RPMI7951 (cell line): ENCODE measurements at regions not wholly inside any gene's neighbourhood (a gene's known extent, or its start where the extent isn't known, plus 50 kb on each side); places are given as distances from the start of the nearest gene placed in this dataset.

Source experiments
- DNase-seq: peaks from one replicate; pipeline ENCODE4 v3.0.0-alpha.2; 2012; ENCODE audit warnings: low read depth

GRCh38 chr7:84412161-84412969 lies 217.8 kb upstream of the SEMA3A start:
- DNase-seq, result peak; percentile 86

GRCh38 chr7:84399661-84400060 lies 205.1 kb upstream of the SEMA3A start:
- no peak for DNase-seq

GRCh38 chr7:84394219-84394618 lies 199.6 kb upstream of the SEMA3A start:
- DNase-seq, result no peak

- DNase-seq, result no peak
These were observed 199.2 kb upstream of the SEMA3A start for GRCh38 chr7:84393786-84394185.

GRCh38 chr7:84390845-84391244 lies 196.3 kb upstream of the SEMA3A start:
- DNase-seq, result no peak

- DNase-seq, result no peak
These were observed 194.7 kb upstream of the SEMA3A start for GRCh38 chr7:84389242-84389641.

GRCh38 chr7:84387595-84387994 lies 193.0 kb upstream of the SEMA3A start:
- DNase-seq, result no peak

GRCh38 chr7:84384417-84384816 lies 189.8 kb upstream of the SEMA3A start:
- peak; percentile 17 for DNase-seq

- no peak for DNase-seq
These were observed 184.9 kb upstream of the SEMA3A start for GRCh38 chr7:84379446-84379845.

- peak; percentile 9 for DNase-seq
These were observed 178.1 kb upstream of the SEMA3A start for GRCh38 chr7:84372712-84373111.

- peak; percentile 89 for DNase-seq
These were observed 177.6 kb upstream of the SEMA3A start for GRCh38 chr7:84372155-84372621.

GRCh38 chr7:84370114-84370513 lies 175.5 kb upstream of the SEMA3A start:
- DNase-seq, result no peak

- no peak for DNase-seq
These were observed 173.5 kb upstream of the SEMA3A start for GRCh38 chr7:84368122-84368521.

- peak; percentile 73 for DNase-seq
These were observed 170.1 kb upstream of the SEMA3A start for GRCh38 chr7:84364708-84365107.

- peak; percentile 27 for DNase-seq
These were observed 169.2 kb upstream of the SEMA3A start for GRCh38 chr7:84363741-84364140.

GRCh38 chr7:84362828-84363227 lies 168.2 kb upstream of the SEMA3A start:
- DNase-seq, result no peak

- no peak for DNase-seq
These were observed 167.8 kb upstream of the SEMA3A start for GRCh38 chr7:84362360-84362759.

- DNase-seq, result no peak
These were observed 160.3 kb upstream of the SEMA3A start for GRCh38 chr7:84354866-84355265.

- DNase-seq, result no peak
These were observed 159.4 kb upstream of the SEMA3A start for GRCh38 chr7:84354030-84354429.

GRCh38 chr7:84339306-84339705 lies 144.7 kb upstream of the SEMA3A start:
- peak; percentile 13 for DNase-seq

- peak; percentile 56 for DNase-seq
These were observed 142.8 kb upstream of the SEMA3A start for GRCh38 chr7:84337429-84337828.

GRCh38 chr7:84336766-84337165 lies 142.2 kb upstream of the SEMA3A start:
- no peak for DNase-seq

- DNase-seq, result peak; percentile 61
These were observed 141.7 kb upstream of the SEMA3A start for GRCh38 chr7:84336303-84336702.

- DNase-seq, result no peak
These were observed 137.0 kb upstream of the SEMA3A start for GRCh38 chr7:84331616-84332015.
